ENCODE measurements at regions not wholly inside any gene's neighbourhood (a gene's known extent, or its start where the extent isn't known, plus 50 kb on each side); places are given as distances from the start of the nearest gene placed in this dataset.

DNA sequence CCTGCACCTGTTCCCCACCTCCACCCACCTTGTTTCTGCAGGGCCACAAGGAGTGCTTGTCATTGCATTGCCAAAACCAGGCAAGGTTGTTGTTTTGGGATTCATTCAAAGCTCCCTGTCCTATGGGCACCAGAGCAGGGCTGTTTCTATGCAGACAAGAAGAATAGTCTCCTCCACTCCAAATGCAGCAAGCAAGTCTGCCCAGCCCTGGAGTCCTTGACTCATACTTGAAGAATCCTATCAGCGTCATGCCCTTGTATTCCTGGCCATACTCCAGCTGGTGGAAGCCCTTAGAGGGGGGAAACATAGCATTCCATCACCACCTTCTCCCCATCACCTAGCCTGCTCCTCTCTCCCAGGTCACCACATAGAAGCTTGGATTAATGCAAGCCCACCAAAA lies 145.3 kb upstream of the ECI2 start:
- Histone ChIP-seq H3K9me3 (no peaks in the 10 kb centered on the region), H3K4me1 (peaks cover 0 to 13% (median 12%) of the 10 kb centered on the region in 4 donors), H3K27ac (replicated peaks in 1 of 4) (no peak overlapping the region), H3K27me3 (peaks cover 0 to 11% (median 3%) of the 10 kb centered on the region in 4 donors), H3K4me3 (no peak overlapping the region), H3K36me3 (no peaks in the 10 kb centered on the region)
- 60% methylated on average over 1 of the region's 1 CpG for WGBS
- TF ChIP-seq POLR2A (IDR thresholded peaks at IDR 0.05; ENCODE audit: low read depth) (no peak), CTCF (IDR thresholded peaks at IDR 0.05) (no peak), EP300 (IDR thresholded peaks at IDR 0.05) (no peak), POLR2AphosphoS5 (IDR thresholded peaks at IDR 0.05) (no peak)
- intact Hi-C loops (cut with DNase I) = no loop called here
- no peak for DNase-seq (ENCODE audit: extremely low spot score)

DNA sequence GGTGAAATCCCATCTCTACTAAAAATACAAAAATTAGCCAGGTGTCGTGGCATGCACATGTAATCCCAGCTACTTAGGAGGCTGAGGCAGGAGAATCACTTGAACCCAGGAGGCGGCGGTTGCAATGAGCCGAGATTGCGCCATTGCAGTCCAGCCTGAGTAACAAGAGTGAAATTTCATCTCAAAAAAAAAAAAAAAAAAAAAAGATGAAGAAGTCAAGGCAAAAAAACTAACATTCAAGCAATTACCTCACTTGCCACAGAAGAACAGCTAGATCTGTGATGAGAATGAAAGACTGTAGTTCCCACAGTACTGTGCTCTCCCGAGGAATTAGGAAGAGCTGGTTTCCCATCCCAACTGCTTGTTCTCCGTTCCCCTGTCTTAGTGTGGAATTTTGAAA lies 144.7 kb upstream of the ECI2 start:
- no peak overlapping the region for H3K4me3 ChIP-seq
- no peak for TF ChIP-seq EP300 (IDR thresholded peaks at IDR 0.05)
- TF ChIP-seq CTCF (IDR thresholded peaks at IDR 0.05) = no peak
- no peak for TF ChIP-seq POLR2AphosphoS5 (IDR thresholded peaks at IDR 0.05)
- TF ChIP-seq POLR2A (IDR thresholded peaks at IDR 0.05; ENCODE audit: low read depth) = no peak
- no peak for DNase-seq (ENCODE audit: extremely low spot score)
- H3K9me3 ChIP-seq = no peaks in the 10 kb centered on the region
- 92% methylated on average over 7 of the region's 7 CpGs for WGBS
- no peak overlapping the region for H3K27ac ChIP-seq (replicated peaks in 1 of 4)
- intact Hi-C loops (cut with DNase I) = no loop called here
- H3K4me1 ChIP-seq = peaks cover 0 to 13% (median 12%) of the 10 kb centered on the region in 4 donors
- no peaks in the 10 kb centered on the region for H3K36me3 ChIP-seq
- peaks cover 0 to 8% (median 3%) of the 10 kb centered on the region in 4 donors for H3K27me3 ChIP-seq

DNA sequence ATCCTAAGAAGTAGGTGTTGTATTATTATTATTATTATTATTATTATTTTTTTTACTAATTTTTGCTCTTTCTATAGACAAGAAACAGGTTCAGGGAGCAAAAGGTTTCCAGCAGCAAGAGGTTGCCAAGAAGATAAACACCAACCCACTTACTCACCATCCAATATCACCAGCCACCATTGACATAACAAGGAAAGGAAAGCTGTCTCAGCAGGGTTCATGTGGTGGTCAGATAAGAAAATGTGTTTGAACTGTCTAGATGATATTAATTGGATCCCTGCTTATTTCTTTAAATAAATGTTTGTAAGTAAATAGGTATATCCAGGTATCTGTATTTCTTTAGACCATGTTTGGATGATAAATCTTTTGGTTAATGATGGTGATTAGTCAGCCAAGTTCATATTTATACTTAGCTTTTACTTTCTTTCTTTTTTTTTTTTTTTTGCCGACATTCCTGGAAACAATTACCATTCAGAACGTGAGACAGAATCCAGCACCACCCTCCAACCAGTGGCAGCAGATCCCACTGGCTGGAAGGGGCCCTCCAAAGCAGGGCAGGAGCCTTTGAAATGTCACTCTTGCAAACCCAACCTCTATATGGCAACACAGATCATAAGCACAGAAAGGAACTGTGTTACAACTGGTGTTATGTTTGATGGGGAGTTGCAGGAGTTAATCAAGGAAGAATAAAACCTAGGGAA lies 139.2 kb upstream of the ECI2 start:
- intact Hi-C loops (cut with DNase I) = no loop called here
- peaks cover 0 to 12% (median 0%) of the 10 kb centered on the region in 4 donors for H3K4me1 ChIP-seq
- no peaks in the 10 kb centered on the region for H3K9me3 ChIP-seq
- no peaks in the 10 kb centered on the region for H3K27me3 ChIP-seq
- H3K4me3 ChIP-seq = no peak overlapping the region
- 19% methylated on average over 2 of the region's 2 CpGs for WGBS
- TF ChIP-seq CTCF (IDR thresholded peaks at IDR 0.05) (no peak), POLR2A (IDR thresholded peaks at IDR 0.05; ENCODE audit: low read depth) (no peak), POLR2AphosphoS5 (IDR thresholded peaks at IDR 0.05) (no peak), EP300 (IDR thresholded peaks at IDR 0.05) (no peak)
- DNase-seq (ENCODE audit: extremely low spot score) = no peak
- H3K27ac ChIP-seq (replicated peaks in 1 of 4) = no peak overlapping the region
- H3K36me3 ChIP-seq = no peaks in the 10 kb centered on the region

- DNase-seq (ENCODE audit: extremely low spot score) = no peak
- WGBS = 89% methylated on average over 6 of the region's 6 CpGs
- TF ChIP-seq EP300 (IDR thresholded peaks at IDR 0.05) (no peak), POLR2A (IDR thresholded peaks at IDR 0.05; ENCODE audit: low read depth) (no peak), CTCF (IDR thresholded peaks at IDR 0.05) (no peak), POLR2AphosphoS5 (IDR thresholded peaks at IDR 0.05) (no peak)
- Histone ChIP-seq H3K27ac (replicated peaks in 1 of 4) (no peak overlapping the region), H3K4me1 (peaks cover 0 to 12% (median 0%) of the 10 kb centered on the region in 4 donors), H3K9me3 (no peaks in the 10 kb centered on the region), H3K36me3 (no peaks in the 10 kb centered on the region), H3K4me3 (no peak overlapping the region), H3K27me3 (no peaks in the 10 kb centered on the region)
- intact Hi-C loops (cut with DNase I) = no loop called here
Measured at GRCh38 chr6:4272996-4273395, 137.6 kb upstream of the ECI2 start.
